ENCODE measurements at regions not wholly inside any gene's neighbourhood (a gene's known extent, or its start where the extent isn't known, plus 50 kb on each side); places are given as distances from the start of the nearest gene placed in this dataset.

DNA sequence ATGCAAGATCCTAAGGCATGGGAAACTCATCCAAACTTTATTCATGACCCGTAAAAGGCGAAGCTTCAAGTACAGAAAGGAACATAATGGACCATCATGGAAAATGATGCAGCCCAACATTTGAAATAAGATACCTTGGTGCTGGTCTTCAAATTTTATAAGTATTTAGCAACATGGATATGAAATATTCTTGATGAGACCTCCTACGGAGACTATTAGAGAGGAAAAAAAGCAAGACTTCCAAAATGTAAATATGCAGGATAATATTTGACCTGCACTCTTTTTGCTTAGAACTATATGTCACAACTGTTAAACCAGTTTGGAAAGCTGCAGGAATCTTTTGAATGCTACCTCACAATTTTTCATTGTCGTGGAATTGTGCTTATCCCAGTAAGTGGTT lies 168.8 kb upstream of the ARID2 start:
- Mint-ChIP-seq H3K4me3 (no peak overlapping the region), H3K27me3 (ENCODE audit: low read depth) (no peaks in the 10 kb centered on the region), H3K27ac (ENCODE audit: unreplicated experiment) (no peak overlapping the region), H3K4me1 (no peaks in the 10 kb centered on the region), H3K36me3 (ENCODE audit: low read depth) (no peaks in the 10 kb centered on the region), H3K9me3 (peaks cover 9% of the 10 kb centered on the region)
- TF ChIP-seq, protein P1, sequence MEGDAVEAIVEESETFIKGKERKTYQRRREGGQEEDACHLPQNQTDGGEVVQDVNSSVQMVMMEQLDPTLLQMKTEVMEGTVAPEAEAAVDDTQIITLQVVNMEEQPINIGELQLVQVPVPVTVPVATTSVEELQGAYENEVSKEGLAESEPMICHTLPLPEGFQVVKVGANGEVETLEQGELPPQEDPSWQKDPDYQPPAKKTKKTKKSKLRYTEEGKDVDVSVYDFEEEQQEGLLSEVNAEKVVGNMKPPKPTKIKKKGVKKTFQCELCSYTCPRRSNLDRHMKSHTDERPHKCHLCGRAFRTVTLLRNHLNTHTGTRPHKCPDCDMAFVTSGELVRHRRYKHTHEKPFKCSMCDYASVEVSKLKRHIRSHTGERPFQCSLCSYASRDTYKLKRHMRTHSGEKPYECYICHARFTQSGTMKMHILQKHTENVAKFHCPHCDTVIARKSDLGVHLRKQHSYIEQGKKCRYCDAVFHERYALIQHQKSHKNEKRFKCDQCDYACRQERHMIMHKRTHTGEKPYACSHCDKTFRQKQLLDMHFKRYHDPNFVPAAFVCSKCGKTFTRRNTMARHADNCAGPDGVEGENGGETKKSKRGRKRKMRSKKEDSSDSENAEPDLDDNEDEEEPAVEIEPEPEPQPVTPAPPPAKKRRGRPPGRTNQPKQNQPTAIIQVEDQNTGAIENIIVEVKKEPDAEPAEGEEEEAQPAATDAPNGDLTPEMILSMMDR (conservative IDR thresholded peaks at IDR 0.05), result no peak
- no peak for DNase-seq (ENCODE audit: low read depth, low spot score)

DNA sequence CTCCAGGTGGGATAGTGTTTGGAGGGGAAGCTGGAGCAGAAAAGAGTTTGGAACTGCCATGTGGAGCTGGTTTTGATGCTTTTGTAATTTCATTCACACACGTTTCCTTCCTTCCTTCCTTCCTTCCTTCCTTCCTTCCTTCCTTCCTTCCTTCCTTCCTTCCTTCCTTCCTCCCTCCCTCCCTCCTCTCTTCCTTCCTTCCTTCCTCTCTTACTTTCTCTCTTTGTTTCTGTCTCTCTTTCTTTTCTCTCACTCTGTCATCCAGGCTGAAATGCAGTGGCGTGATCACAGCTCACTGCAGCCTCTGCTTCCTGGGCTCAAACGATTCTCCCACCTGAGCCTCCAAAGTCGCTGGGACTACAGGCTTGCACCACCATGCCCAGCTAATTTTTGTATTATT lies 168.0 kb upstream of the ARID2 start:
- no peak overlapping the region for H3K4me3 Mint-ChIP-seq
- H3K4me1 Mint-ChIP-seq, result no peaks in the 10 kb centered on the region
- peaks cover 9% of the 10 kb centered on the region for H3K9me3 Mint-ChIP-seq
- TF ChIP-seq, protein P1 (conservative IDR thresholded peaks at IDR 0.05), result no peak
- no peak overlapping the region for H3K27ac Mint-ChIP-seq (ENCODE audit: unreplicated experiment)
- no peaks in the 10 kb centered on the region for H3K27me3 Mint-ChIP-seq (ENCODE audit: low read depth)
- no peaks in the 10 kb centered on the region for H3K36me3 Mint-ChIP-seq (ENCODE audit: low read depth)
- DNase-seq (ENCODE audit: low read depth, low spot score), result no peak

DNA sequence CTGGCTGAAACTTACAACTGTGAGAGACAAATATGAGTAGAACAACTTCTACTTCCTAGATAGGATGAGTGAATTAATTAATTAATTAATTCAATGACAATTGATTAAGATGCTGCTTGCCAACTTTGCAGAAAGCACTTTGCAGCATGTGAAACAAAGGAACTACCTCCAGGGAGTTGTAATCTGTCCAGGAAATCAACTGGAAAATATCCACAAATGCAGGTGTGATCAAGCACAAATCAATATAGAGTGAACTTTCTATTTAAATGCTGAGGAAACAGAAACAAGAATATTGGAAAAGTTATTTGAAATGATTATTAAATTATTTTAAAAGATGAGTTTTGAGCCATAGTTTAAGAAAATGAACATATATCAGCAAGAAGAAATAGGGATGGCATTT lies 163.9 kb upstream of the ARID2 start:
- Mint-ChIP-seq H3K9me3 (peaks cover 5% of the 10 kb centered on the region), H3K4me3 (no peak overlapping the region), H3K36me3 (ENCODE audit: low read depth) (no peaks in the 10 kb centered on the region), H3K4me1 (no peaks in the 10 kb centered on the region), H3K27ac (ENCODE audit: unreplicated experiment) (no peak overlapping the region), H3K27me3 (ENCODE audit: low read depth) (no peaks in the 10 kb centered on the region)
- TF ChIP-seq, protein P1 (conservative IDR thresholded peaks at IDR 0.05), result no peak
- no peak for DNase-seq (ENCODE audit: low read depth, low spot score)

GRCh38 chr12:45566257-45566656 lies 163.2 kb upstream of the ARID2 start:
- Mint-ChIP-seq H3K4me3 (no peak overlapping the region), H3K4me1 (no peaks in the 10 kb centered on the region), H3K27me3 (ENCODE audit: low read depth) (no peaks in the 10 kb centered on the region), H3K36me3 (ENCODE audit: low read depth) (no peaks in the 10 kb centered on the region), H3K9me3 (peaks cover 5% of the 10 kb centered on the region), H3K27ac (ENCODE audit: unreplicated experiment) (no peak overlapping the region)
- DNase-seq (ENCODE audit: low read depth, low spot score), result no peak
- TF ChIP-seq, protein P1 (conservative IDR thresholded peaks at IDR 0.05), result no peak

GRCh38 chr12:45568808-45569207 lies 160.7 kb upstream of the ARID2 start:
- H3K9me3 Mint-ChIP-seq, result no peaks in the 10 kb centered on the region
- H3K4me3 Mint-ChIP-seq, result no peak overlapping the region
- DNase-seq (ENCODE audit: low read depth, low spot score), result no peak
- H3K27ac Mint-ChIP-seq (ENCODE audit: unreplicated experiment), result no peak overlapping the region
- no peaks in the 10 kb centered on the region for H3K36me3 Mint-ChIP-seq (ENCODE audit: low read depth)
- no peaks in the 10 kb centered on the region for H3K4me1 Mint-ChIP-seq
- TF ChIP-seq, protein P1 (conservative IDR thresholded peaks at IDR 0.05), result no peak
- no peaks in the 10 kb centered on the region for H3K27me3 Mint-ChIP-seq (ENCODE audit: low read depth)

DNA sequence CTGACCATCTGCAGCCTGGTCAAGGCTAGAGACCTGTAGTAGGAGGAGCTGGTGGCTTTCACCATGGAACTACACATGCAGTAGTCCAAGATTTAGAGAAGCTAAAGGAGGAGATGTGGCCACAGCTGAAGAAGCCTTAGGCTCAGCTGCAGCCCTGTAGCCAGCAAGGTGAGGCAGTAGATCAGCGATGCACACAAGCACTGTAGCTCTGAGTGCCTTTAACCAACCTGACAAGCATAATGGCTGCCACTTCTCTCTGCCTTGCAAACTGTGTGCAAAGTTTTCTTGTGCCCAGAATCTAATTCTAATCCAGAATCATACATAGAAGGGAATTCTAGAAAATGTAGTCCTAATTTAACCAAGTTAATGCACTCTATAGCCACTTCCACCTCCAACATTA lies 159.0 kb upstream of the ARID2 start:
- no peak overlapping the region for H3K4me3 Mint-ChIP-seq
- no peaks in the 10 kb centered on the region for H3K36me3 Mint-ChIP-seq (ENCODE audit: low read depth)

More for the DNA sequence above, 159.0 kb upstream of the ARID2 start:
- no peaks in the 10 kb centered on the region for H3K4me1 Mint-ChIP-seq
- H3K27me3 Mint-ChIP-seq (ENCODE audit: low read depth), result no peaks in the 10 kb centered on the region
- TF ChIP-seq, protein P1 (conservative IDR thresholded peaks at IDR 0.05), result no peak
- DNase-seq (ENCODE audit: low read depth, low spot score), result no peak
- H3K9me3 Mint-ChIP-seq, result no peaks in the 10 kb centered on the region
- no peak overlapping the region for H3K27ac Mint-ChIP-seq (ENCODE audit: unreplicated experiment)
